Testis (tissue), 2 donors: ENCODE measurements at regions not wholly inside any gene's neighbourhood (a gene's known extent, or its start where the extent isn't known, plus 50 kb on each side); places are given as distances from the start of the nearest gene placed in this dataset.

Source experiments
- DNase-seq: peaks from one replicate; pipeline ENCODE4 v3.0.0-alpha.2; 2019
- H3K27ac ChIP-seq, 2 donors: fragments of 200-600 bp; sonication (generic); one replicate each; pipeline ENCODE4 v1.5.1; 2019
- H3K27me3 ChIP-seq: fragments of 200-600 bp; sonication (generic); one replicate; pipeline ENCODE4 v1.5.1; 2019
- H3K36me3 ChIP-seq: fragments of 200-600 bp; sonication (generic); one replicate; pipeline ENCODE4 v1.5.1; 2017; ENCODE audit warnings: low read depth; ENCODE audit errors: missing control alignments
- H3K4me1 ChIP-seq: fragments of 200-600 bp; sonication (generic); one replicate; pipeline ENCODE4 v1.5.1; 2019
- H3K4me3 ChIP-seq, 2 donors: fragments of 200-600 bp; sonication (generic); one replicate each; pipeline ENCODE4 v1.5.1; 2017 to 2019
- H3K9me3 ChIP-seq: fragments of 200-600 bp; sonication (generic); one replicate; pipeline ENCODE4 v1.5.1; 2017
- CTCF ChIP-seq, 3 experiments: fragments of 450-650 bp in 2 of 3; fragments of 200-600 bp in 1 of 3; sonication (generic) in 1 of 3; IDR thresholded peaks; one replicate each; pipeline ENCODE4 v1.5.1; 2016 to 2019; ENCODE audit warnings: antibody characterized with exemption in 3 of 3, mild to moderate bottlenecking in 2 of 3, moderate library complexity in 1 of 3
- POLR2A ChIP-seq: fragments of 450-650 bp; IDR thresholded peaks from one replicate; pipeline ENCODE4 v1.6.1; 2017; ENCODE audit warnings: antibody characterized with exemption, mild to moderate bottlenecking, moderate library complexity
- WGBS, 2 donors: methylation state at CpG; one replicate each; pipeline ENCODE4 v1.1.5; 2018; 5-methylcytosine and 5-hydroxymethylcytosine counted together
- intact Hi-C: fragments of 100-400 bp; cut with DNase I; formaldehyde crosslinking; loops from one replicate; pipeline ENCODE4 v1.15.1; 2023; ENCODE audit warnings: low total_unique reads

GRCh38 chr12:46518169-46518568, 145.6 kb upstream of the SLC38A2 start:
- H3K4me3 ChIP-seq, result no peak overlapping the region
- no peak for TF ChIP-seq POLR2A
- TF ChIP-seq CTCF (IDR thresholded peaks at IDR 0.05), result no peak
- DNase-seq, result peak; percentile 46

GRCh38 chr12:46517579-46517962, 145.0 kb upstream of the SLC38A2 start:
- 79 to 81% methylated on average over 1 of the region's 1 CpG for WGBS, 2 donors
- no peaks in the 10 kb centered on the region for H3K36me3 ChIP-seq
- no peaks in the 10 kb centered on the region for H3K9me3 ChIP-seq
- intact Hi-C loops, result no loop called here
- peak overlapping the region in 1 of 2 donors; percentile 81 for H3K27ac ChIP-seq
- peaks cover 33% of the 10 kb centered on the region for H3K4me1 ChIP-seq
- no peak overlapping the region for H3K4me3 ChIP-seq
- H3K27me3 ChIP-seq, result no peaks in the 10 kb centered on the region
- TF ChIP-seq POLR2A, result no peak
- TF ChIP-seq CTCF (IDR thresholded peaks at IDR 0.05), result no peak
- DNase-seq, result no peak

More at GRCh38 chr12:46518169-46518568, 145.6 kb upstream of the SLC38A2 start:
- intact Hi-C loops, result no loop called here
- Histone ChIP-seq H3K27ac (peak overlapping the region; percentile 67 to 81), H3K36me3 (no peaks in the 10 kb centered on the region), H3K27me3 (no peaks in the 10 kb centered on the region), H3K4me1 (peaks cover 33% of the 10 kb centered on the region), H3K9me3 (no peaks in the 10 kb centered on the region)

GRCh38 chr12:46516933-46517578, 144.5 kb upstream of the SLC38A2 start:
- 89% methylated on average over 5 to 6 of the region's 6 CpGs for WGBS, 2 donors
- Histone ChIP-seq H3K4me3 (no peak overlapping the region), H3K4me1 (peaks cover 31% of the 10 kb centered on the region), H3K9me3 (no peaks in the 10 kb centered on the region), H3K27me3 (no peaks in the 10 kb centered on the region), H3K27ac (peak overlapping the region in 1 of 2 donors; percentile 81), H3K36me3 (no peaks in the 10 kb centered on the region)
- TF ChIP-seq POLR2A (no peak), CTCF (IDR thresholded peaks at IDR 0.05) (no peak)
- intact Hi-C loops, result no loop called here
- DNase-seq, result no peak

- no peaks in the 10 kb centered on the region for H3K36me3 ChIP-seq
- H3K4me1 ChIP-seq, result peaks cover 24% of the 10 kb centered on the region
- H3K9me3 ChIP-seq, result no peaks in the 10 kb centered on the region
- 77% methylated on average over 5 of the region's 5 CpGs; no CpG with 5 or more reads in 1 of the 2 donors for WGBS, 2 donors
- intact Hi-C loops, result no loop called here
- TF ChIP-seq POLR2A, result no peak
- TF ChIP-seq CTCF (IDR thresholded peaks at IDR 0.05), result no peak
- no peak overlapping the region for H3K4me3 ChIP-seq
- no peak overlapping the region for H3K27ac ChIP-seq
- H3K27me3 ChIP-seq, result no peaks in the 10 kb centered on the region
- DNase-seq, result no peak
Observed at GRCh38 chr12:46516238-46516932, 143.8 kb upstream of the SLC38A2 start.
